LoVo (cell line): ENCODE measurements at regions not wholly inside any gene's neighbourhood (a gene's known extent, or its start where the extent isn't known, plus 50 kb on each side); places are given as distances from the start of the nearest gene placed in this dataset.
"Not testable (repeated sequence)": the region's sequence is repeated elsewhere in the genome, so short reads cannot be mapped to it uniquely, and the experiment has no call there.

Experiments
- DNase-seq: peaks from one replicate; pipeline ENCODE4 v3.0.0-alpha.2; 2016; ENCODE audit warnings: low spot score

- no peak for DNase-seq
These were observed 103.8 kb upstream of the PPM1H start for GRCh38 chr12:63038713-63039100.

- DNase-seq: no peak
These were observed 103.1 kb upstream of the PPM1H start for GRCh38 chr12:63037746-63038712.

GRCh38 chr12:63036974-63037335, 102.0 kb upstream of the PPM1H start:
- no peak for DNase-seq

- no peak for DNase-seq
These were observed 101.4 kb upstream of the PPM1H start for GRCh38 chr12:63036216-63036973.

DNA sequence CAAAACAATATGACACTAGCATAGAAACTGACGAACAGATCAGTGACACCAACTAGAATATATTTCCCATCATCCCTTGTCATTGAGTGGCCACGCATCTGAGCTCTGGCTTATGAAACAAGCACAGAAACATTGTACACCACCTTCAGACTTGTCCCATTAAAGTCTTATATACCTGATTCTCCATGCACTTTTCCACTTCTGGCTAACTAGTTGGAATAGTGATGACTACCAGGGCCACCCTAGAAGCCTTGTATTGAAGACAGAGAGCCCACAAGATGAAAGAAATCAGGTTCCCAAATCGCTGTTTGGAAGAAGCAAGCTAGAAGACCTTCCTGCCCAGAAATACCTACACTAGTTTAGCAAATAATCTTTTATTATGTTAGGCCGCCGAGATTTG, 99.7 kb upstream of the PPM1H start:
- DNase-seq: no peak

GRCh38 chr12:63029676-63030075, 94.7 kb upstream of the PPM1H start:
- DNase-seq: no peak

GRCh38 chr12:63028951-63029350, 94.0 kb upstream of the PPM1H start:
- DNase-seq: no peak

GRCh38 chr12:63025116-63025515, 90.2 kb upstream of the PPM1H start:
- DNase-seq: no peak

DNA sequence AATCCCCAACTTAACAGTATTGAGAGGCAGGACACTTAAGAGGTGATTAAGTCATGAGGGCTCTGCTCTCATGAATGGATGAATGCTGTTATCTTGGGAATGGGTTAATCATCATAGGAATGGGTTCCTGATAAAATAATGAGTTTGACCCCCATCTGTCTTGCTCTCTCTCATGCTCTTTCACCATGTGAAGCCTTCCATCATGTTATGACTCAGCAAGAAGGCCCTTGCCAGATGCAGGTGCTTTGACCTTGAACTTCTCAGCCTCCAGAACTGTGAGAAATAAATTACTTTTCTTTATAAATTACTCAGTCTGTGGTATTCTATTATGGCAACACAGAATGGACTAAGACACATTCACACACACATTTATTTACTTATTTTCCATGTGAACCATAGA, 89.0 kb upstream of the PPM1H start:
- no peak for DNase-seq

DNA sequence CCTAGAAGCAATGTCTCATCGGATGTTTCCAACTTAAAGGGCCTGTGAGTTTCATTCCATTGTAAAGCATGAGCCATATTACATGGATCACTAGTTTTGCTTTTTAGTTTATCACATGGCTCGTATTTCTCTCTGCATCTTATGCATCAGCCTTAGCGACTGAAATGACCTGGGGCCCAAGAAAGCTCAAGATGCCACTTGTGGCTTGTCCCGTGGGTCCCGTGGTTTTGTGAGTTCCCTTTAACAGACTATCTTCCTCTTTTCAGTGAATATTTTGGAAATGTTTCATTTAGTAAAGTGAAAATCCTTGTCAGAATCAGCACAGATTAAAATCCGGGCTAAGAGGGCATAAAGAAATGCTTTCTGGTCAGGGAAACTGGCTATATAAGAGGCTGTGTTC, 86.2 kb upstream of the PPM1H start:
- no peak for DNase-seq

- DNase-seq: no peak
These were observed 85.3 kb upstream of the PPM1H start for GRCh38 chr12:63020269-63020668.

- DNase-seq: no peak
These were observed 83.3 kb upstream of the PPM1H start for GRCh38 chr12:63018273-63018672.

DNA sequence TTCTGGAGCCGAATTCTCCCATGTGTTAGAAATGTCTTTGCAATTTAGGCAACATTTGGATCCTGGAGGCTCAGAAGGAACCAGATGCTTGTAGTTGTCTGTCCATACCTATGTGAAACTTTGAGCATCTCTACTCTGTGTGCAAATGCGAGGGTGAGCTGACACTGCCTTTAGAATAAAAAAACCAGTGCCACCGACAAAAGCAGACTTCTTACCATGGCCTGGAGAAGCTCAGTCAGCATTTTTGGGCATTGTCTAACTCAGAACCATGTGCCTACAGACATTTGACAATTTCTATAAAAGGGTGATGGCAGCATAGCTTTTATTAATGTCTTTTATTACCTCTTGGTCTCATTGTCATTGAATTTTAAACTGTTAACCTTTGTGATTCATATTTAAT, 78.4 kb upstream of the PPM1H start:
- DNase-seq: no peak

DNA sequence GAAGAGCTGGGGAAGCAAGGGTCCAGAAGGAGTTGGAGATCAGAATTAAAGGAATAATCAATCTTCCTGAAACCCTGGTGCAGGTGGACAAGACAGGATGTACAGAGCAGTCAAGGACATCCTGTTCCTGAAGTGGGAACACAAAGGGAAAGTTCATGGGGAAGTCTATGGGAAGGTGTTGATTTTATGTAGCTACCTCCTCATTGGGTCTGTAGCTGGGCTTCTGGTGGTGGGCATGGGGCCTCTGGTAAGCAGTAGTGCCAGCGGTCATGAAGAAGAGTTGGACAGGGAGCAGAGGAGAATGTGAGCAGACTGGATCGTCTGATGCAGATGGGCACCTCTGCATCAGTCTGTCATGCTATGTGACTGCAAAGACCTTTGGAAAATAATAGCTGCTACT, 75.7 kb upstream of the PPM1H start:
- no peak for DNase-seq

DNA sequence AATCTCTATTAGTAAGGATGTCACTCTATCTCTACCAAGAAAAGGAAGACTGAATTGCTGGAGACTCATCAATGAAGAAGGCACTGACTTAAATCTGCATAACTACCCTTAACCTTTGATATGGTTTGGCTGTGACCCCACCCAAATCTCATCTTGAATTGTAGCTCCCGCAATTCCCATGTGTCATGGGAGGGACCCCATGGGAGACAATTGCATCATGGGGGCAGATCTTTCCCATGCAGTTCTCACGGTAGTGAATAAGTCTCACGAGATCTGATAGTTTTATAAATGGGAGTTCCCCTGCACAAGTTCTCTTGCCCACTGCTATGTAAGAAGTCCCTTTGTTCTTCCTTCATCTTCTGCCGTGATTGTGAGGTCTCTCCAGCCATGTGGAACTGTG, 73.4 kb upstream of the PPM1H start:
- no peak for DNase-seq

DNA sequence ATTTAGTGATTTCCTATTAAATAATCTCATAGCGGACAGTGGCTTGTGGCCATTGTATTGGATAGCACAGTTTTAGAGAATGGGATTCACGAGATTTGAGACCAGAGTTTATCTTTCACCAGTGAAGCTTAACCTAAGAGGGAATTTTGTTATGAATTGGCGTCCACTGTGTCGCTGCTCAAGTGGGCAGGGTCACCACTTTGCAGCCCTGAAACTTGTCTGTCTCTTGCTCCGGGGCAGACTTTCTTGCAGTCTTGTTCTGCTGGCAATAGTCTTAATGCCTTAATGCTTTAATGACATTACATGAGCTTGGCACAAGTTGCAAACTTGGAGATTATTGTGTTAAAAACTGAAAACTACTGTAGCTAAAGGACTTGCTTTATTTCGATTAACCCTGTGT, 72.8 kb upstream of the PPM1H start:
- no peak for DNase-seq

DNA sequence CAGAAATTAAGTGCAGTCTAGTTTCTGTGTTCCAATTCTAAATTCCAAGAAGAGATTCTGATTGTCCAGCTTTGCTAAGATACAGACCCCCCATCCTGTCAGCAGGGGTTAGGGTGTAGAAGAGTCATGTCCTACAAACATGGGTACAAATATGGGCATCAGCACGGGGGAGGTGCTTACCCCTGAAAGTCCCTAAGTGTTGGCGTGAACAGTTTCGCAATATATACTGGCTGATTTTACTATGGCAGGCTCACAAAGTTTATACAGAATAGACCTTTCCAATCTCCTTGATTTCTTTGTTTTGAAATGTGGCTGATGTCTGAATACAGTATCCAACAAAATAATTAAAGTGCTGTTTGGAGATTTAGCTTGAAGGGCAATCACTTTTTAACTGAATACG, 71.6 kb upstream of the PPM1H start:
- no peak for DNase-seq

GRCh38 chr12:63005382-63005781, 70.4 kb upstream of the PPM1H start:
- no peak for DNase-seq

- no peak for DNase-seq
These were observed 68.4 kb upstream of the PPM1H start for GRCh38 chr12:63003223-63003819.

DNA sequence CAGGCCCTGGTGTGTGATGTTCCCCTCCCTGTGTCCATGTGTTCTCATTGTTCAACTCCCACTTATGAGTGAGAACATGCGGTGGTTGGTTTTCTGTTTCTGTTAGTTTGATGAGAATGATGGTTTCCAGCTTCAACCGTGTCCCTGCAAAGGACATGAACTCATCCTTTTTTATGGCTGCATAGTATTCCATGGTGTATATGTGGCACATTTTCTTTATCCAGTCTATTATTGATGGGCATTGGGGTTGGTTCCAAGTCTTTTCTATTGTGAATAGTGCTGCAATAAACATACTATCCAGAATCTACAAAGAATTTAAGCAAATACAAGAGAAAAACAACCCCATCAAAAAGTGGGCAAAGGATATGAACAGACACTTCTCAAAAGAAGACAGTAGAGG, 67.1 kb upstream of the PPM1H start:
- not testable (repeated sequence) for DNase-seq

DNA sequence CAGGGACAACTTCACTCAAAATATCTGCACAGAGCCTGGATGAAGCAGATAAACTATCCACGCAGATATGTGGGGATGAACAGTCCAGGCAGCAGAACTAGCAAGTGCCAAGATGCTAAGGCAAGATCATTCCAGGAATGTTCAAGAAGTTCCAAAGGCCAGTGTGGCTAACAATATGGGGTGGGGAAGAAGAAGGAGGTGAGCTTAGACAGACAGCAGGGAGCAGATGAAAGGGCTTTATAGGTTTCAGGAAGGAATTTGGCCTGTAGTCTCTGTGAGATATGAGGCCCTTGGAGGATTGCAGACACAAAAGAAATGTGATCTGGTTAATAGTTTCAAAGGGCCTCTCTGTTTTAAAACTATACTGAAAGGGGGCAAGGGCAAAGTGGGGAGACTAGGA, 63.5 kb upstream of the PPM1H start:
- DNase-seq: no peak

GRCh38 chr12:62995097-62995496, 60.1 kb upstream of the PPM1H start:
- DNase-seq: no peak

- no peak for DNase-seq
These were observed 51.9 kb upstream of the PPM1H start for GRCh38 chr12:62986844-62987243.
